Endothelial cell of umbilical vein (primary cell): ENCODE measurements at regions not wholly inside any gene's neighbourhood (a gene's known extent, or its start where the extent isn't known, plus 50 kb on each side); places are given as distances from the start of the nearest gene placed in this dataset.

ENCODE experiments used
- JUN ChIP-seq: IDR thresholded peaks from 2 replicates; pipeline ENCODE4 v1.6.1; 2011; ENCODE audit warnings: borderline replicate concordance, low read depth; ENCODE audit not compliant: insufficient read length, insufficient read depth
- MYC ChIP-seq: IDR thresholded peaks from one replicate; pipeline ENCODE4 v1.6.1; 2011; ENCODE audit warnings: mild to moderate bottlenecking, low read depth, low read length
- POLR2A ChIP-seq: IDR thresholded peaks from 2 replicates; pipeline ENCODE4 v1.6.1; 2012; ENCODE audit warnings: low read depth, mild to moderate bottlenecking, control low read depth, low read length
- TF ChIP-seq, protein P1 (sequence below), 2 donors: IDR thresholded peaks; 1 replicate in 1 of 2; 2 replicates in 1 of 2; pipeline ENCODE4 v1.5.1; 2011; ENCODE audit warnings: low read length in 2 of 2, mild to moderate bottlenecking in 2 of 2, moderate library complexity in 2 of 2, control low read depth in 1 of 2, inconsistent platforms in 1 of 2, low read depth in 1 of 2; ENCODE audit not compliant: insufficient read depth in 1 of 2; ENCODE audit errors: extremely low read depth in 1 of 2
- TF ChIP-seq, protein P2 (sequence below): IDR thresholded peaks from 2 replicates; pipeline ENCODE4 v1.6.1; 2011; ENCODE audit not compliant: insufficient read depth, insufficient read length

- TF ChIP-seq POLR2A (no peak), JUN (no peak), MYC (no peak)
- TF ChIP-seq, protein P1, sequence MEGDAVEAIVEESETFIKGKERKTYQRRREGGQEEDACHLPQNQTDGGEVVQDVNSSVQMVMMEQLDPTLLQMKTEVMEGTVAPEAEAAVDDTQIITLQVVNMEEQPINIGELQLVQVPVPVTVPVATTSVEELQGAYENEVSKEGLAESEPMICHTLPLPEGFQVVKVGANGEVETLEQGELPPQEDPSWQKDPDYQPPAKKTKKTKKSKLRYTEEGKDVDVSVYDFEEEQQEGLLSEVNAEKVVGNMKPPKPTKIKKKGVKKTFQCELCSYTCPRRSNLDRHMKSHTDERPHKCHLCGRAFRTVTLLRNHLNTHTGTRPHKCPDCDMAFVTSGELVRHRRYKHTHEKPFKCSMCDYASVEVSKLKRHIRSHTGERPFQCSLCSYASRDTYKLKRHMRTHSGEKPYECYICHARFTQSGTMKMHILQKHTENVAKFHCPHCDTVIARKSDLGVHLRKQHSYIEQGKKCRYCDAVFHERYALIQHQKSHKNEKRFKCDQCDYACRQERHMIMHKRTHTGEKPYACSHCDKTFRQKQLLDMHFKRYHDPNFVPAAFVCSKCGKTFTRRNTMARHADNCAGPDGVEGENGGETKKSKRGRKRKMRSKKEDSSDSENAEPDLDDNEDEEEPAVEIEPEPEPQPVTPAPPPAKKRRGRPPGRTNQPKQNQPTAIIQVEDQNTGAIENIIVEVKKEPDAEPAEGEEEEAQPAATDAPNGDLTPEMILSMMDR (IDR thresholded peaks at IDR 0.05; ENCODE audit: extremely low read depth in 1 of 2, insufficient read depth in 1 of 2, low read depth in 1 of 2, low read length in 2 of 2) = no peak
- TF ChIP-seq, protein P2, sequence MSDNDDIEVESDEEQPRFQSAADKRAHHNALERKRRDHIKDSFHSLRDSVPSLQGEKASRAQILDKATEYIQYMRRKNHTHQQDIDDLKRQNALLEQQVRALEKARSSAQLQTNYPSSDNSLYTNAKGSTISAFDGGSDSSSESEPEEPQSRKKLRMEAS = no peak
These were observed 142.2 kb upstream of the ARID1B start for GRCh38 chr6:156634951-156635371.
